ENCODE measurements at regions not wholly inside any gene's neighbourhood (a gene's known extent, or its start where the extent isn't known, plus 50 kb on each side); places are given as distances from the start of the nearest gene placed in this dataset.

DNA sequence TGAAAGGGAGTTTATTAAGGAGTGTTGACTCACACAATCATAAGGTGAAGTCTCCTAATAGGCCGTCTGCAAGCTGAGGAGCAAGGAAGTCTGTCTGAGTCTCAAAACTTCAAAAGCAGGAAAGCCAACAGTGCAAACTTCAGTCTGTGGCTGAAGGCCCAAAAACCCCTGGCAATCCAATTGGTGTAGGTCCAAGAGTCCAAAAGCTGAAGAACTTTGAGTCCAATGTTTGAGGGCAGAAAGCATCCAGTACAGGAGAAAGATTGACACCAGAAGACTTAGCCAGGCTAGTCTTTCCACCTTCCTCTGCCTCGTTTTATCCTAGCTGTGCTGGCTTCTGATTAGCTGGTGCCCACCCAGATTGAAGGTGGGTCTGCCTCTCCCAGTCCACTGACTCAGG lies 535.2 kb downstream of the ARAP2 start:
- DNase-seq (ENCODE audit: low read depth): no peak

DNA sequence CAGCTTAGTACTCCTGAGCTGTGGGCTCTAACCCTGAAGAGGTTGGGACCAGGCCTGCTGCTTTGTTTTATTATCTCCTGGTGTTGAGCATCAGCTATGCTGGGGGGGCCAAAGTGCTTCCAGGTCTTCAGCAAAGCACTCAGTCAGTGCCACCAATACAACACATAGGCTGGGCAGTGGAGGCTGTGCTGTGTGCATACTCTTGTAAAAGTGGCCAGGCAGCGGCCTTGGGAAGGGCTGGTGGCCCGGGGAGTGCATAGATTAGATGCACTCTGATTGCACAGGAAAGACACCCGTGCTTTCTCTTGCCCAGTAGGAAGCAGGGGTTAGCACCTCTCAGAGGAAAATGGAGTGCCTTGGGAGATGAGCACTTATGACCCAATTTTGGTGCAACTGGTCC lies 534.0 kb downstream of the ARAP2 start:
- no peak for DNase-seq (ENCODE audit: low read depth)

DNA sequence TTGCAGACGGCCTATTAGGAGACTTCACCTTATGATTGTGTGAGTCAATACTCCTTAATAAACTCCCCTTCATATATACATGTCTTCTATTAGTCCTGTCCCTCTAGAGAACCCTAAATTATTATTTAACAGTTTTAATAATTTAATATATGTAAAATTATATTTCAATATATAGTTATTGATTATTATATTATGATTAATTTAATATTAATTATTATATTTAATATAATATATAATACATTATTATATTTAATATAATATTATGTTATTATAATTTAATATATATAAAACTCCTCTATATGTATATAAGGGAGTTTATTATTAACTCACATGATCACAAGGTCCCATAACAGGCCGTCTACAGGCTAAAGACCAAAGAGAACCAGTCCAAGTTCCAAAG lies 533.2 kb downstream of the ARAP2 start:
- no peak for DNase-seq (ENCODE audit: low read depth)

DNA sequence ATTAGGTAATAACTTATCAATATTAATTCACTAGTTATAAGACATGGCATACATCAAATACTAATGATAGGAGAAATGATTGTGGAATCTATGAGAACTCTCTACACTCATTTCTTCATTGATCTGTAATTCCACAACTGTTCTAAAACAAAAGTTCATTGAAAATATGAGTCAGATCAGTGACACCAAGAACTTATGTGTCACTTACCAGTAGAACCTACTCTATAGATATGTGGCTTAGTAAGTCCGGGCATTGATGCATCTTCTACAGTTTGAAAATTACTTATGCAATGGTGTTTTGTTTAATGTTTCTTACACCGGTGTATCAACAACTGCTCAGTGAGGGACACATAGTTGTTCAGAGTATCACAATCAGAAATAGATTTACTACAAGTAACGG lies 520.3 kb downstream of the ARAP2 start:
- DNase-seq (ENCODE audit: low read depth): no peak

DNA sequence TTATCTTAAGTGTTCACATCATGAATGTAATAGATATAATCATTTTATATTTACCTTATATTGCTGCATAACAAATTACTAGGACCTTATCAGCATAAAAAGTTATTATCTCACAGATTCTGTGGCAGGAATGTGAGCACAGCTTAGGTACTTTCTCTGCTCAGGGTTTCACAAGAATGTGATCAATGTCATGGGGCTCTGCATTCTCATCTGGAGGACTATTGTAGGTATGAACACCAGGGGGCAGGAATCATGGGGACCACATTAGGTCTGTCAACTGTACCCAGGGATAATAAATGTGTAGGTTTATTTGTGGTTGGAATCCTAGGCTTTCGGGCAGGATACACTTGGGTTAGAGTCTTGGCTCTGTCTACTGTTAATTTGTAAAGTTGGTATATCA lies 519.2 kb downstream of the ARAP2 start:
- no peak for DNase-seq (ENCODE audit: low read depth)

DNA sequence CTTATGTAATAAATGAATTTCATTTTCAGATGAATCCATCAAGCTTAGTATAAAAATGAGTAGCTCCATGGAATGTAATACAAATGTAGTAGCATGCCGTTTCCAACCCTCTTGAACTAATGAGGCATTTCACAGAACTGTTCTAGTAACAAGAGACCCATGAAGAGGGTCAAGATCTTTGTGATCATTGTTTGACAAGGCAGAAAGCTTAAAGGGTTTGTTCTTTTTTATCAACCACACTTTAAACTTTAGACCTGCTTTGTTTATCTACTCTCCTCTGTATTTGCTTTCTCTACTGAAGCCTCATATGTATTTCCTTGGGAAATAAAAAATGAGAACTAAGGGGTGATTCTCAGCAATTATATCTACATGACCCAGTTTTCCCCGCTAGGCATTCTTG lies 513.9 kb downstream of the ARAP2 start:
- DNase-seq (ENCODE audit: low read depth): no peak

DNA sequence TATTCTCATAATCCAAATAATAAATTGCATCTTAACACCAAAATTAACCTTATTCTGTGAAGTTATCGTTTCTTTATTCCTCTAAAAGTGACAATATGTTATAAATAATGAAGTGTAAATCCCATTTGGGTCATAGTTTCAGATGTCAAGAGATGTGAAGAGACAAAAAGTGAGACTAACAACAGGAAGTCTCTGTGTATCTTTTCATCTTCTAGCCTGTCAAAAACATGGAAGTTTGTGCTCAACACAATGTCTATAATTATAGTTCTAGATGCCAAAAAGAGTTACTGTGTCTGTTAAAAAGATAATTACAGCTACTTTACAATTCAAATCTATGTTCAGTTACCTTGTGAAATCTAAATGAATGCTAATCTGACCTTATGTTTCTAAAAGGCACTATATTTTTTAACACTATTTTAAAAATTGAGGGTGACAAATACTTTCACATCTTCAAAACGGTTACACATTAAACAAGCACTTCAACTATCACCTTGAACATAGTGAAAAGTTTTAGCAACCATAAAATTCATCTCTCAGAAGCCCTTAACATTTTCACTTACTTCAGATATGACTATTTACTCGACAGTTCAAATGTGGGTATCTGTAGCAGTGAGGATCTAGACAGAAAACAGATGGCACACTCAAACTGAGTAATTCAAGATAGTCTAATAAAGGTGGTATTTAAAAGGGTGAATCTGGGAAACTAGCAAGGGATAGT lies 509.8 kb downstream of the ARAP2 start:
- no peak for DNase-seq (ENCODE audit: low read depth)

DNA sequence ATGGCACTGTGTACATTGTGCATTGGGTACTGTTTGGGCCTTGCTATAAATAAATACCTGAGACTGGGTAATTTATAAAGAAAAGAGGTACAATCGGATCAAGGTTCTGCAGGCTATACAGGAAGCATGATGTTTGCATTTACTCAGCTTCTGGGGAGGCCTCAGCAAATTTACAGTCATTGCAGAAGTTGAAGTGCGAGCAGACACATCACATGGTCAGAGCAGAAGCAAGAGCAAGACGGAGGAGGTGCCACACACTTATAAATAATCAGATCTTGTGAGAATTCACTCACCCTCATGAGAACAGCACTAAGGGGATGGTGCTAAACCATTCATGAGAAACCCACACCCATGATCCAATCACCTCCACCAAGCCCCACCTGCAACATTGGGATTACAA lies 505.0 kb downstream of the ARAP2 start:
- DNase-seq (ENCODE audit: low read depth): no peak

DNA sequence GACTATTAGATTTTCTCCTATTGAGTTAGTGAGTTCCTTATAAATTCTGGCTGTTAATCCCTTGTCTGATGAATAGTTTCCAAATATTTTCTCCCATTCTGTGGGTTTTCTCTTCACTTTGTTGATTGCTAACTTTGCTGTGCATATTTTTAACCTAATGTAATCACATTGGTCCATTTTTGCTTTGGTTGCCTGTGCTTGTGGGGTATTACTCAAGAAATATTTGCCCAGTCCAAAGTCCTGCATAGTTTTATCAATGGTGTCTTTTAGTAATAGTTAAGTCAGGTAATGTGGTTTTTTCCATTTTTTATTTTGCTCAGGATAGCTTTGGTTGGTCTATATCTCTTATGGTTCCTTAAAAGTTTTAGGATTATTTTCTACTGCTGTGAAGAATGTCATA lies 490.3 kb downstream of the ARAP2 start:
- DNase-seq (ENCODE audit: low read depth): no peak

DNA sequence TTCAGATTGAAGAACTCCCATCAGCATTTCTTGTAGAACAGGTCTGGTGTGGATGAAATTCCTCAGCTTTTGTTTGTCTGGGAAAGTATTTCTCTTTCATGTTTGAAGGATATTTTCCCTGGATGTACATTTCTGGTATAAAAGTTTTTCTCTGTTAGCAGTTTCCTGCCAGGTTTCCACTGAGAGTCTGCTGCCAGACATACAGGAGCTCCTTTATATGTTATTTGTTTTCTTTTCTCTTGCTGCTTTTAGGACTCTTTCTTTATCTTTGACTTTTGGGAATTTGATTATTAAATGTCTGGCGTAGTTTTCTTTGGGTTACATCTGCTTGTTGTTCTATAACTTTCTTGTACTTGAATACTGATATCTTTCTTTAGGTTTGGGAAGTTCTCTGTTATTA lies 486.5 kb downstream of the ARAP2 start:
- no peak for DNase-seq (ENCODE audit: low read depth)

DNA sequence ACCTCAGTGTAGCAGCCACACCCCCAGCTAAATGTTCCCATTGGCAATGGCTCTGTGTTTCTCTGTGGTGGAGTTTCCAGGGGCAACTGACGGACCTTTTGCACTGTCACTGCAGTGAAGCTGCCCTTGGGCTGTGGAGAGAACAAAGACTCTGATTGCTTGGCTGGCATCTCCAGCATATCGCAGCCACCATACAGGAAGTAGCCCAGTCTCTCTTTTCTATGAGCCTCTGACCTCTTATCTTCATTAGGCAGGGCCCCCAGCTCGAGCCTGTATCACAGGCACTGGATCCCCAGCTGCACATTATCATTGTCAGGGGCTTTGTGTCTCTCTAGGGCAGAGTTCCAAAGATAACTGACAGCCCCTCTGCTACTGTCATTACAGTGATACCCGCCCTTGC lies 483.5 kb downstream of the ARAP2 start:
- DNase-seq (ENCODE audit: low read depth): no peak

DNA sequence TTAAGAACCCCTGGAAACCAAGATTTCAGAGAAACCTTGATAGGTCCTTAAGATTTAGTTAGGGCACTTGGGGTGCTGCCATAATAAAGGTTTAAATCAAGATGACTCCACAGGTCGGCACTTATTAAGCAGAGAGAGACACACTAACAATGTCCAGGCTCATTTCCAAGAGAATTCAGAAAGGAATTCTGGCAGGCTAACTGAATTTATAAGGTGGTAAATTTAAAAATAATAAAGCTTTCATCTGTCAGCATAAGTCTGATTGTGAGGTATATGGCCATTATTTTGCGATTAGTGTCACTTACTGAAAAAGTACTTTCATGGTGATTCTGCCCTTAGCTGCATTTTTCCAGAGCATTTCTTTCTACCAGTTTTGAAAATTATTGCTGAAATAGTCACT lies 472.7 kb downstream of the ARAP2 start:
- DNase-seq (ENCODE audit: low read depth): no peak

DNA sequence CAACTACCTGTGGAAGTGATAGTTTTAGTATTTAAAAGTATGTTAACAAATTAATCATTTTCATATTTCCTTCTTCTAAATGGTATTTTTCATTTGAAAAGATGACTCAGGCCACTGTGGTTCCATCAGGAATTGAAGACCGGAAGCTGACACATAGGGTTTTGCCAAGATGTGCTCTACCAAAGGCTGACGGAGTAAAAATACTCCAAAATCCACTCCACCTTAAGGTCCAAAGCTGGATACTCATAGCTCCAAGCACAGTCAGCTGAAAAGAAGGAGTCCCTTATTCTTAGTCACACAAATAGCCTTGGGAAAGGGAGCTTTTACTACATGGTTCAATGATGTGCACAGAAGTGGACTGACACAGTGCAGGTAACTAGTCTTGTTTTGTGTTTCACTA lies 472.0 kb downstream of the ARAP2 start:
- peak; percentile 92 for DNase-seq (ENCODE audit: low read depth)

DNA sequence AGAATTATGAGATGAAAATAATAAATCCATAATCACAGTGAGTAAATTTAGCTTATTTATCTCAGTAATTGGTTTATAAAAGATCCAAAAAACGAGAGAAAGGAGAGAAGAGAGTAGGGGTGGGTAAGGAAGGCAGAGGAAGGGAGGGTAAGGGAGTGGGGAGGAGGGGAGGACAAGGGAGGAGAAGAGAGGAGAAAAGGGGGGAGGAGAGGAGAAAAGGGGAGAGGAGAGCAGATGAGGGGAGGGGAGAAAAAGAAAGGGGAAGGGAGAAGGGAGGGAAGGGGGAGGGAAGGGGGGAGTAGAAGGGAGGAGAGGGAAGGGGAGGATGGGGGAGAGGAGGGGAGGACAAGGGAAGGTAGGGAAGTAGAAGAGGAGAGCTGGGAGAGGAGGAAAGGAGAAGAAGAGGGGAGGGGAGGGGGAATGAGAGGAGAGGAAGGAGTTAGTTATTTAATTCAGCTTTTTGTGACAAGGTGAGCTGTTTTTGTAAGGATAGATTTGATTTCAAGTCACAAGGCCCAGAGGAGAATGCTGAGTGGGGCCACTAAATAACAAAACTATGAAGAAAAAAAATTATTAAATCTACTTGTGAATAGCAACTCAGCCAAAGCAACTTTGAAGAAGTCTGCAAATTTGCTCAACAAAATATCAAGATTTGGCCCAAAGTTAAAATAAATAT lies 454.3 kb downstream of the ARAP2 start:
- DNase-seq (ENCODE audit: low read depth): no peak

DNA sequence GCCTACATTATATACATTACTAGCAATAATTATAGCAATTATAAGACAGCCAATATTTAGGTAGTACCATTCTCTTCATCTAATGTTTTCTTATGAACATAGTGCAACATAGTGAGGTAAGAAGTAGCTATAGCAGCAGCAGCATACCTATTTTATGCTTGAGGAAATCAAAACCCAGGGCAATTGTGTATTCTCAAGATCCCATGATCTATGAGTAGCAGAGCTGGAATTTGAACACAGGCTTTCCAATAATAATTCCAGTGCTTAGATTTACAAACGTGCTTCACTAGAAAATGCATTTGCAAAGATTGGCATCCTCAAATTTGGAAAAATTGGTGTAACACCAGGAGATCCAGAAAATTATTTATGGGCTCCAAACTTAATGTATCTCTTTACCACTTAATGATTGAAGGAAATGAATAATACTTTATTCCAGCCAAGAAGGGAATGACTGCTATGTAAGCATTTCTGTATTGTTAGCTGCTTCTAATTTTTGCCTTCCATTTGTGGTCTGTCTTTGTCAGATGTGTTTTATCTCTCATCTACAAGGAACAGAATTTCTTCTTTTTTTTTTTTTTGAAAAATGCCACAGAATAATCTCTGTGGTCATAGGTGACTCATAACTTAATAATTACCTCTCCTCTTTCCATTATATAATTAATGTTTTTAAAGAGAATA lies 451.1 kb downstream of the ARAP2 start:
- peak; percentile 14 for DNase-seq (ENCODE audit: low read depth)

DNA sequence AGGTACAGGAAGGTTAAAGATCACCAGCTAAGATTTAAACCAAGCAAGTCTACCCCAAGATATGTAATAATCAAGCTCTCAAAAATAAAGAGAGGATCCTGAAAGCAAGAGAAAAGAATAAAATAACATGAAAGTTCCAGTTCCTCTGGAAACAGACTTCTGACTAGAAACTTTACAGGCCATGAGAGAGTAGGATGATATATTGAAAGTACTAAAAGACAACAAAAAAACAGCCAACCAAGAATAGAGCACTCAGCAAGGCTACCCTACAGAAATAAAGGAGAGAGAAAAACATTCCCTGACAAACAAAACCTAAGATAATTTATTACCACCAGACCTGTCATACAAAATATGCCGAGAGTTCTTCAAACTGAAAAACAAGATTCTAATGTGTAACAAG lies 450.5 kb downstream of the ARAP2 start:
- no peak for DNase-seq (ENCODE audit: low read depth)

DNA sequence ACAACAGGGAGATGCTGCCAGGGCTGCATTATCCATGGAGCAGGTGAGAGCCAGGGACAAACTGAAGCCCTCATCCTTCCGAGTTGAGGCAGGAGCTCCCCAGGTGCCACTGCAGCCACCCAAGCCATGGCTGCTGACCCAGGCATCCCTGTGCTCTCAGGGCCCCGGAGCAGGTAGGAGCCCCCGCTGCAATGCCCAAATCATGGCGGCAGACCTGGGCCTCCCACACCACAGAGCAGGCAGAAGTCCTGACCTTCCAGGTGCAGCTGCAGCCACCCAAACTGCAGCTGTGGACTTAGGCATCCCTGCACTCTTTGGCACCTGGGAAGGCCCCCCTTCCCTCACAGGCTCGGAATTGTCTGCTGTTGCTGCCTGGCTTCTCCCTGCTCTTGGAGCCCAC lies 443.6 kb downstream of the ARAP2 start:
- no peak for DNase-seq (ENCODE audit: low read depth)

DNA sequence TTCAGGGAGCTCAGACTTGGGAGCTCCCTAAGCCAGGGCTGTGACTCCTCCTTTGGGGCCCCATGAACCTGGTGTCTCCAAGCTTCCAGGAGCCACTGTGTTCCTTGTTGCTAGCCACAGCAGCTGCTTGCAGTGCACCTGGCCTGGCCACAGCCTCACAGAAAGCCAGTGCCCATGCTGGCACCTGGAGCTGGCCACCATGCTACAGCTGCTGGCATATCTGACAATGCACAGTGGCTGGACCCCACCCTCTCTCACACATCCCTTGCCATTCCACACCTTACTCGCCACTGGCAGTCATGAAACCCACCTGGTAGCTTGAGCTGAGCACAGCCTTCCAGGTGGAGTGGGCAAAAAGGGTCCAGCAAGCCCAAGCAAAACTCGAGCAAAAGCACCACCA lies 441.7 kb downstream of the ARAP2 start:
- DNase-seq (ENCODE audit: low read depth): no peak

DNA sequence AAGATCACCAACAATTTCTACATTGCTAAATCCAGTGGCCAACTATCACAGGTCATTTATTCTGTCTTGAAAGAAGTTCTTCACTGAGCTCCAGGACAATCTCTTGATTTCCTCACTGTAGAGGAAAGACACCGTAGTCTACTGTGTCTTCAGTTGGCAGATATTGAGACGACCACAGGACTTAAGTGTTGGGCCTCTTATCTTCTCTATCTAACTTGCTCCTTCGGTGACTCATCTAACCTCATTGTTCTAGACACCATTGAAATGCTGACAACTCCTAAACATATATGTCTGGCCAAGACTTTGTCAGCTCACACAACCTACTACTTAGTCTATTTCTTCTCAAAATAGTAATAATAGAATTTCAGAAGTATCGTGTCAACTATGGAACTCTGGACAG lies 425.8 kb downstream of the ARAP2 start:
- peak; percentile 59 for DNase-seq (ENCODE audit: low read depth)

DNA sequence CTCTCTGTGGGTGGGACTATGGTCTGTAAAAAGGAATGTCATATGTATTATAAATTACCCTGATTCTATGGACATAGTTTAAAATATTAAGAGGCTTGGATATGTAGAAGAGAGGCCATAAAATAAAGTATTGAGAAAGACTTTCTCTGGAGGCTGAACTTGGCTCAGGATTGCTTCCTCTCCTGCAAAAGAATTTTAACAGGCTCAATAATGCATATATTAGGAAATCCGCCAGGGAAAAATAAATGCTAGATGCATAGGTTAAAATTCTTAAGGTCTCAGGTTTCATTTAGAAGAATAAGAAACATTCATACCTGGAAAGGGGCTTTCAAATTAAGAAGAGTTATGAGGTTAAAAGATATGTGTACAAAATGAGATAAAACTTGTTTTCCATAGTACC lies 424.3 kb downstream of the ARAP2 start:
- DNase-seq (ENCODE audit: low read depth): no peak

DNA sequence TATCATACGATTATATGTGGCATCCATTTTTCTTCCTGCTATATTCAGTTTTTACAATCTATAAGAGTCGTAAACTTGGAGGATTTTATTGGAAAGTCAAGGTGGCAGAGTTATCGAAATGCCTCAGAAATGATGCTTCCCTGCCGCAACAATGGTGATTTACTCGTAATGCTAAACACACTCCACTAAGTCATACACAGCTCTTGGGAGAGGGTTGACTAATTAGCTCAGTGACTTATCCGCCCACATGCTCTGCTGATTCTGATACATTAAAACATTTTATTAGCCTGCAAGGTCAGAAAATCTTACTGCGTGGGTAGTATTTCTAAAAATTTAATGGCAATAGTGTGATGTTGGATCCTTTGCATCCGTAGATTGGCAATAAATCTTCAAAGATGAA lies 420.1 kb downstream of the ARAP2 start:
- no peak for DNase-seq (ENCODE audit: low read depth)

DNA sequence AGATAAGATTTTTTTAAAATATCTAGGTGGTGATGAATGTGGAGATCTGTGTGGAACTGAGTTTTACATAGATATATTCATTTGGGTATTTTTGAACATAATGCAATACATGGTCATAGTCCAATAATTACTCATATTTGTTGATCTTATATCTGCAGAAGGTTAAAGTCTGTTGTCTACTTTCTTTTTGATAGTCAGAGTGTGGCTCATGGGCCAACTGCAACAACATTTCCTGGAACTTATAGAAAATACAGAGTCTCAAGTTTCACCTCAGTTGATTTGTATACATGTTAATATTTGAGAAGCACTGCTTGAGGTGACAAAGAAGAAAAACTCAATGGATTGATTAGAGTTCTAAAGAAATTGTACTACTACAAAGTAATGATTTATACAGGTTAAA lies 408.4 kb downstream of the ARAP2 start:
- no peak for DNase-seq (ENCODE audit: low read depth)

DNA sequence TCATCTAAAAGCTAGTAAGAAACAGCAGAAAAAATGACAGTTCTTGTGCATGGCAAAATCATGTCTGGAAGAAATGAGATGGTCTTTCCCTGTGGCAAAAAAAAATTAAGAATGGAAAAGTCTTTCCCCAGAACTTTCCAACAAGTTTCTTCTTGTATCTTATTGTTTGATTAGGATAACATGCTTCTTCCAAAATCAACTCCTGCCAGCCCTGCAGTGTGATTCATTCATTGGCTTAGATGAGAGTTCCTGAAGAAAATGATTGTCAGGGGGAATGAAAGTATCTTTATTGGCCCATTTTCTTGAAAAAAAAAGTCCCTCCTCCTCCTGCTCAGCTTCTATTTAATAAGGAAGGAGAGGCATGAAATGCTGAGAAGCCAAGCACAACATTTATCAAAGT lies 407.7 kb downstream of the ARAP2 start:
- no peak for DNase-seq (ENCODE audit: low read depth)
